Uterus (tissue), 3 donors: ENCODE measurements at regions not wholly inside any gene's neighbourhood (a gene's known extent, or its start where the extent isn't known, plus 50 kb on each side); places are given as distances from the start of the nearest gene placed in this dataset.

ENCODE experiments used
- DNase-seq, 2 donors: peaks; one replicate each; pipeline ENCODE4 v3.0.0-alpha.2; 2019 to 2020
- H3K27ac ChIP-seq, 2 donors: fragments of 200-600 bp; sonication (generic); 1 replicate in 1 of 2; 2 replicates in 1 of 2; pipeline ENCODE4 v1.5.1; 2016 to 2018
- H3K27me3 ChIP-seq, 2 donors: fragments of 200-600 bp; sonication (generic); one replicate each; pipeline ENCODE4 v1.5.1; 2018 to 2019; ENCODE audit warnings: control low read depth in 1 of 2
- H3K36me3 ChIP-seq, 2 donors: fragments of 200-600 bp; sonication (generic); one replicate each; pipeline ENCODE4 v1.5.1; 2019; ENCODE audit warnings: control low read depth in 1 of 2
- H3K4me1 ChIP-seq, 2 donors: fragments of 200-600 bp; sonication (generic); one replicate each; pipeline ENCODE4 v1.5.1; 2018 to 2019; ENCODE audit warnings: control low read depth in 1 of 2
- H3K4me3 ChIP-seq, 2 donors: fragments of 200-600 bp; sonication (generic); 1 replicate in 1 of 2; 2 replicates in 1 of 2; pipeline ENCODE4 v1.5.1; 2018 to 2019; ENCODE audit warnings: mild to moderate bottlenecking in 1 of 2
- H3K9me3 ChIP-seq, 2 donors: fragments of 200-600 bp; sonication (generic); one replicate each; pipeline ENCODE4 v1.5.1; 2019; ENCODE audit warnings: control low read depth in 1 of 2
- POLR2A ChIP-seq, 2 donors: fragments of 450-650 bp; IDR thresholded peaks; one replicate each; pipeline ENCODE4 v1.6.1; 2016; ENCODE audit warnings: antibody characterized with exemption in 2 of 2, mild to moderate bottlenecking in 1 of 2, moderate library complexity in 1 of 2
- intact Hi-C: fragments of 100-400 bp; cut with DNase I; formaldehyde crosslinking; loops from one replicate; pipeline ENCODE4 v1.15.1; 2023; ENCODE audit warnings: low total_unique reads
- TF ChIP-seq, protein P1 (sequence below), 4 experiments: fragments of 200-600 bp in 2 of 4; fragments of 450-650 bp in 2 of 4; sonication (generic) in 2 of 4; IDR thresholded peaks; one replicate each; pipeline ENCODE4 v1.5.1; 2016 to 2019; ENCODE audit warnings: antibody characterized with exemption in 4 of 4, mild to moderate bottlenecking in 2 of 4, moderate library complexity in 1 of 4
- donor health status: DM: yes; HTN: yes; CAD: no.

DNA sequence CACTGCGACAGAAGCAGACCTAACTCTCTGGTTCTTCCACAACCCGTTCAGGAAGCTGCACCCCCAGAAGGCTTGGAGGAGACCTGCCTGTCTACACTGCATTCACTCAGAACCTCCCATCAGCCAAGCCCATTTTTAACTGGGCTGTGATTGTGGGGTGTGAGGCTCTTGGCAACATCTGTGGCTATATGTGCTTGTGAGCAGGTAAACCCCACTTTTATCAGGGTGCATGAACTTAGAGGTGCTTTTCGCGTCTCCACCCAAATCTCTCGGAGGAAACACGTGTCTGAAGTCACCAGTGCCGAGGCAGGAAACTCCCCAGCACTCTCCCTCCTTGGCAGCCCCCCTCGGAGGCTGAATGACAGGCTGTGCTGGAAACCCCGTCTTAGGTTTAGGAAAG, 158.2 kb upstream of the SALL3 start:
- no peaks in the 10 kb centered on the region for H3K36me3 ChIP-seq
- no peak overlapping the region for H3K27ac ChIP-seq
- H3K4me1 ChIP-seq = no peaks in the 10 kb centered on the region
- H3K4me3 ChIP-seq = no peak overlapping the region
- no peaks in the 10 kb centered on the region for H3K9me3 ChIP-seq
- no peaks in the 10 kb centered on the region for H3K27me3 ChIP-seq
- intact Hi-C loops = no loop called here
- no peak for DNase-seq
- TF ChIP-seq, protein P1, sequence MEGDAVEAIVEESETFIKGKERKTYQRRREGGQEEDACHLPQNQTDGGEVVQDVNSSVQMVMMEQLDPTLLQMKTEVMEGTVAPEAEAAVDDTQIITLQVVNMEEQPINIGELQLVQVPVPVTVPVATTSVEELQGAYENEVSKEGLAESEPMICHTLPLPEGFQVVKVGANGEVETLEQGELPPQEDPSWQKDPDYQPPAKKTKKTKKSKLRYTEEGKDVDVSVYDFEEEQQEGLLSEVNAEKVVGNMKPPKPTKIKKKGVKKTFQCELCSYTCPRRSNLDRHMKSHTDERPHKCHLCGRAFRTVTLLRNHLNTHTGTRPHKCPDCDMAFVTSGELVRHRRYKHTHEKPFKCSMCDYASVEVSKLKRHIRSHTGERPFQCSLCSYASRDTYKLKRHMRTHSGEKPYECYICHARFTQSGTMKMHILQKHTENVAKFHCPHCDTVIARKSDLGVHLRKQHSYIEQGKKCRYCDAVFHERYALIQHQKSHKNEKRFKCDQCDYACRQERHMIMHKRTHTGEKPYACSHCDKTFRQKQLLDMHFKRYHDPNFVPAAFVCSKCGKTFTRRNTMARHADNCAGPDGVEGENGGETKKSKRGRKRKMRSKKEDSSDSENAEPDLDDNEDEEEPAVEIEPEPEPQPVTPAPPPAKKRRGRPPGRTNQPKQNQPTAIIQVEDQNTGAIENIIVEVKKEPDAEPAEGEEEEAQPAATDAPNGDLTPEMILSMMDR (IDR thresholded peaks at IDR 0.05) = no peak
- TF ChIP-seq POLR2A (IDR thresholded peaks at IDR 0.05) = no peak

DNA sequence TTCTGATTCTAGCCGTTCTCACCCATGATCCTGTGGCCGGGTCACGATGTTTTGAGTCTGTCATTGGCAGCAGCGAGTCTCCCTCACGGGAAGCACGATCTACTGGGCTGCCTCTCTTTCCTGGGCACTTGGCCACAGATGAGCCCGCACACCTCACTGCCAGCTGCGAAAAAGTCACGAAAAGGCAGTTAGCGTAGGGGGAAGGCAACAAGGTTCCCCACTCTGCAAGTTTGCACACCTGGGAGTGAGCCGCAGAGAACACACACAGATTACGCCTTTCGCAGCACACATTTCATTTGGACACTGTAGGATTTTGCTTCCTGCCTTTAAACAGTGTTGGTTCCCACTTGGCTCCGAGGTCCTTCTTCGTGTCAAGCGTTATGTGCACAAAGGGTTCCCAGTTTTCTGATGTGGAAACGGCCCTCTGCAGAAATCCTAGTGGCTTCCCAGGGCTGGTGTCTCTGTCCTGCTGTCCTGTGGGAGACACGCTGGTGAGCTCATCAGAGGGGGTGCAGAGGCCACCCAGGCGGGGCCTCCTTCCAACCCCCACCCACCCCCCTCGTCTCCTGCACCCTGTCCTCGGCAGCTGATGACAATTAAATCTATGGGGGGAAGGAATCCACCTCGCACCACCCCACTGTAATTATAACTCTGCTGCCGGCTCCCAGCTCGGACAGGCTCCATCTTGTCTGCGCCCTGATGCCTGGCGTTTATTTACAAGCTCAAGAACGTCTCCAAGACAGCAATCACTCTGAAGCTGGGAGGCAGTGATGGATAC, 157.3 kb upstream of the SALL3 start:
- TF ChIP-seq, protein P1 (IDR thresholded peaks at IDR 0.05) = no peak
- no peak for TF ChIP-seq POLR2A (IDR thresholded peaks at IDR 0.05)
- intact Hi-C loops = no loop called here
- Histone ChIP-seq H3K4me3 (no peak overlapping the region), H3K36me3 (no peaks in the 10 kb centered on the region), H3K9me3 (no peaks in the 10 kb centered on the region), H3K4me1 (no peaks in the 10 kb centered on the region), H3K27ac (no peak overlapping the region), H3K27me3 (no peaks in the 10 kb centered on the region)
- DNase-seq = no peak

DNA sequence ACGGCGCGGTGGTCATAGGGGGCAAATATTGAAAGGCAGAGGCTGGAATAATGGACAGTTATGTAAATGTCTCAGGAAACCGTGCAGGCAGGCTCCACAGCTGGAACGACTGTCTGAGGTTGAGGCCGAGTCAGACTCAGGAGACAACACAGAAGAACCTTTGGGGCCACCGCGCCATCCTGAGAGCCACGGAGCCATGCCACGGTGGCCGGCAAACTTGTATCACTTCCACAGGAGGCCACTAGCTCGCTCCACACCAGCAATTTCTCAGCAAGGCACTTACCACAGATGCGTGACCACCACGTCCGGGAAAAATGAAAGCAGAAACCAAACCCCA, 156.7 kb upstream of the SALL3 start:
- Histone ChIP-seq H3K36me3 (no peaks in the 10 kb centered on the region), H3K4me1 (no peaks in the 10 kb centered on the region), H3K4me3 (no peak overlapping the region), H3K9me3 (no peaks in the 10 kb centered on the region), H3K27ac (no peak overlapping the region), H3K27me3 (no peaks in the 10 kb centered on the region)
- intact Hi-C loops = no loop called here
- no peak for DNase-seq
- TF ChIP-seq POLR2A (IDR thresholded peaks at IDR 0.05) = no peak
- TF ChIP-seq, protein P1 (IDR thresholded peaks at IDR 0.05) = no peak

DNA sequence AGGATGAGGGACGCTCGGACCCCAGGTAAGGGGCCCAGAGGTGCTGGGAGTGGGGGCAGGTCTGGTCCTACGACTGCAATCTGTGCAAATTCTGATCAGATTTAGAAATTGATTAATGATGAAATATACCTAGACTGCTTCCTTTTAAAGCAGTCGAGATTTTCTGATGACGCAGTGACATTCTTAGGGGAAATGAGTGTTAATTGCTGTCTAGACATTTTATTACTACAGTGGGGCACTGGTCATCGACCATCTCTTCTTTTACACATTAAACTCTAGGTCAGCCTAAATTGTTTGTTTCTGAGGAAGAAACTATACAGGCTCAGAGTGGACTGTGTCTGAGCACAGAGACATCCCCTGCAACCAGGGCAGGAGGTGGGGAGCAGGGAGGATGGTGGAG, 154.4 kb upstream of the SALL3 start:
- Histone ChIP-seq H3K9me3 (no peaks in the 10 kb centered on the region), H3K4me3 (no peak overlapping the region), H3K27me3 (no peaks in the 10 kb centered on the region), H3K36me3 (no peaks in the 10 kb centered on the region), H3K27ac (no peak overlapping the region), H3K4me1 (no peaks in the 10 kb centered on the region)
- intact Hi-C loops = no loop called here
- TF ChIP-seq, protein P1 (IDR thresholded peaks at IDR 0.05) = no peak
- no peak for TF ChIP-seq POLR2A (IDR thresholded peaks at IDR 0.05)
- DNase-seq = no peak

DNA sequence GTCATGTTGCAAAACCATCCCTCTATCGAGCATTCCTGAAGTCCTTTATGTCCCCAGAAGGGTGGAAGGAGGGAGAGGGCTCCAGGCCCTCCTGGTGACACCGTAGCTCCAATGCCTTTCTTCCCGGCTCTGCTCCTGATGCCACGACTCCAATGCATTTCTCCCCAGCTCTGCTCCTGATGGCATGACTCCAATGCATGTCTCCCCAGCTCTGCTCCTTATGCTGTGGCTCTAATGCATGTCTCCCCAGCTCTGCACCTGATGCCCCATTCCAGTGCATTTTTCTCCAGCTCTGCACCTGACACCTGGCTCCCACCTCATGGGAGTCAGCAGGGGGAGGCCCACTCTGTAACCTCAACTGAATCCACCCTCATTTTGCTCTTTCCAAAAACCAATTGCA, 153.0 kb upstream of the SALL3 start:
- no peak for DNase-seq
- no peak overlapping the region for H3K27ac ChIP-seq
- intact Hi-C loops = no loop called here
- H3K27me3 ChIP-seq = no peaks in the 10 kb centered on the region
- TF ChIP-seq, protein P1 (IDR thresholded peaks at IDR 0.05) = no peak
- no peak for TF ChIP-seq POLR2A (IDR thresholded peaks at IDR 0.05)
- no peaks in the 10 kb centered on the region for H3K36me3 ChIP-seq
- H3K4me1 ChIP-seq = no peaks in the 10 kb centered on the region
- H3K4me3 ChIP-seq = no peak overlapping the region
- no peaks in the 10 kb centered on the region for H3K9me3 ChIP-seq
